ENCODE measurements at regions not wholly inside any gene's neighbourhood (a gene's known extent, or its start where the extent isn't known, plus 50 kb on each side); places are given as distances from the start of the nearest gene placed in this dataset.

- Histone ChIP-seq H3K4me3 (replicated peaks in 1 of 3; ENCODE audit: insufficient read depth in 1 of 3, low read depth in 1 of 3, low read length in 3 of 3) (no peak overlapping the region), H3K4me1 (ENCODE audit: control insufficient read depth, extremely low read depth, insufficient read depth, low read length) (peaks cover 14% of the 10 kb centered on the region), H3K27me3 (ENCODE audit: control insufficient read depth in 2 of 2, insufficient read depth in 2 of 2, low read length in 2 of 2) (no peaks in the 10 kb centered on the region), H3K9ac (replicated peaks; ENCODE audit: extremely low read depth, insufficient read depth, low read length) (no peak overlapping the region), H3K9me3 (replicated peaks; ENCODE audit: control insufficient read depth, insufficient read depth, low read length) (no peaks in the 10 kb centered on the region), H3K4me2 (ENCODE audit: insufficient read depth, low read length) (peak overlapping the region; percentile 93), H3K36me3 (ENCODE audit: control insufficient read depth in 2 of 2, extremely low read depth in 1 of 2, insufficient read depth in 2 of 2, low read length in 2 of 2) (no peaks in the 10 kb centered on the region), H2AFZ (ENCODE audit: low read depth, low read length) (no peak overlapping the region), H3K79me2 (ENCODE audit: control insufficient read depth, insufficient read depth, low read length) (no peaks in the 10 kb centered on the region), H4K20me1 (replicated peaks; ENCODE audit: control insufficient read depth, extremely low read depth, insufficient read depth, low read length) (no peaks in the 10 kb centered on the region), H3K27ac (ENCODE audit: insufficient read depth, low read depth, low read length) (no peak overlapping the region), H3K9me1 (replicated peaks; ENCODE audit: control insufficient read depth, extremely low read depth, insufficient read depth, low read length) (no peaks in the 10 kb centered on the region)
- dilution Hi-C loops (cut with MboI; ENCODE audit: extremely low pct_ligation_motif_present, low sequenced_read_pairs) (no loop called here), intact Hi-C loops (cut with micrococcal nuclease) (loop anchor here (2.0 kb wide), 1 partner anchor 579 kb away; the partner anchor contains the start of gene FAM120AOS)
- no TSS peak for BruUV-seq (replicated peaks)
- POLR2A ChIA-PET = no interaction called here
- no peak for TF ChIP-seq POLR2A (IDR thresholded peaks at IDR 0.05; ENCODE audit: low read depth, low read length)
- TF ChIP-seq MYC (IDR thresholded peaks at IDR 0.05; ENCODE audit: low read depth, low read length) = no peak
- TF ChIP-seq MAX (IDR thresholded peaks at IDR 0.05; ENCODE audit: insufficient read depth, insufficient read length) = no peak
- TF ChIP-seq FOS (IDR thresholded peaks at IDR 0.05; ENCODE audit: borderline replicate concordance, insufficient read depth, low read length) = no peak
- TF ChIP-seq POLR2AphosphoS5 (IDR thresholded peaks at IDR 0.05; ENCODE audit: insufficient read depth, low read depth, low read length) = no peak
- no peak for TF ChIP-seq GATA2 (IDR thresholded peaks at IDR 0.05; ENCODE audit: insufficient read depth, insufficient read length, low read depth, low read length)
- TF ChIP-seq EZH2 (IDR thresholded peaks at IDR 0.05; ENCODE audit: borderline replicate concordance, low read depth, low read length, severe bottlenecking) = no peak
- TF ChIP-seq, protein P1, sequence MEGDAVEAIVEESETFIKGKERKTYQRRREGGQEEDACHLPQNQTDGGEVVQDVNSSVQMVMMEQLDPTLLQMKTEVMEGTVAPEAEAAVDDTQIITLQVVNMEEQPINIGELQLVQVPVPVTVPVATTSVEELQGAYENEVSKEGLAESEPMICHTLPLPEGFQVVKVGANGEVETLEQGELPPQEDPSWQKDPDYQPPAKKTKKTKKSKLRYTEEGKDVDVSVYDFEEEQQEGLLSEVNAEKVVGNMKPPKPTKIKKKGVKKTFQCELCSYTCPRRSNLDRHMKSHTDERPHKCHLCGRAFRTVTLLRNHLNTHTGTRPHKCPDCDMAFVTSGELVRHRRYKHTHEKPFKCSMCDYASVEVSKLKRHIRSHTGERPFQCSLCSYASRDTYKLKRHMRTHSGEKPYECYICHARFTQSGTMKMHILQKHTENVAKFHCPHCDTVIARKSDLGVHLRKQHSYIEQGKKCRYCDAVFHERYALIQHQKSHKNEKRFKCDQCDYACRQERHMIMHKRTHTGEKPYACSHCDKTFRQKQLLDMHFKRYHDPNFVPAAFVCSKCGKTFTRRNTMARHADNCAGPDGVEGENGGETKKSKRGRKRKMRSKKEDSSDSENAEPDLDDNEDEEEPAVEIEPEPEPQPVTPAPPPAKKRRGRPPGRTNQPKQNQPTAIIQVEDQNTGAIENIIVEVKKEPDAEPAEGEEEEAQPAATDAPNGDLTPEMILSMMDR (IDR thresholded peaks at IDR 0.05; ENCODE audit: extremely low read depth in 1 of 2, insufficient read depth in 1 of 2, low read depth in 1 of 2, low read length in 2 of 2) = no peak
- TF ChIP-seq JUN (IDR thresholded peaks at IDR 0.05; ENCODE audit: borderline replicate concordance, insufficient read depth, insufficient read length, low read depth) = no peak
- FAIRE-seq = peak; percentile 42
- no peak for DNase-seq (ENCODE audit: low read depth, low spot score)
- CTCF ChIA-PET = interaction anchor here (0.6 to 2.6 kb wide), 5 partner anchors 18 to 204 kb away, joined by 3 to 27 read pairs (median 3); no protein-coding TSS in a partner anchor
These were observed 52.3 kb upstream of the PTPDC1 start for GRCh38 chr9:94031946-94032345.
